Esophagus muscularis mucosa (tissue), 4 donors: ENCODE measurements at regions not wholly inside any gene's neighbourhood (a gene's known extent, or its start where the extent isn't known, plus 50 kb on each side); places are given as distances from the start of the nearest gene placed in this dataset.
A peak's percentile ranks its signal among the peaks of the same experiment; 100 is the strongest.

ENCODE experiments used
- DNase-seq: peaks from one replicate; pipeline ENCODE4 v3.0.0-alpha.2; 2017; ENCODE audit errors: extremely low spot score
- H3K27ac ChIP-seq, 4 donors: fragments of 200-600 bp; sonication (generic); replicated peaks in 1 of 4; 1 replicate in 3 of 4; 2 replicates in 1 of 4; pipeline ENCODE4 v1.5.1; 2016 to 2019; ENCODE audit warnings: mild to moderate bottlenecking in 1 of 4
- H3K27me3 ChIP-seq, 4 donors: fragments of 200-600 bp; sonication (generic); one replicate each; pipeline versions ENCODE4 v1.5.1 to v1.6.0; 2016 to 2019
- H3K36me3 ChIP-seq, 4 donors: fragments of 200-600 bp; sonication (generic); one replicate each; pipeline ENCODE4 v1.5.1; 2016 to 2019
- H3K4me1 ChIP-seq, 4 donors: fragments of 200-600 bp; sonication (generic); one replicate each; pipeline ENCODE4 v1.5.1; 2016 to 2019
- H3K4me3 ChIP-seq, 4 donors: fragments of 200-600 bp; sonication (generic); 1 replicate in 2 of 4; 2 replicates in 2 of 4; pipeline ENCODE4 v1.5.1; 2016 to 2019; ENCODE audit warnings: mild to moderate bottlenecking in 4 of 4, moderate library complexity in 1 of 4
- H3K9me3 ChIP-seq, 4 donors: fragments of 200-600 bp; sonication (generic); 1 replicate in 3 of 4; 2 replicates in 1 of 4; pipeline ENCODE4 v1.5.1; 2016 to 2019
- EP300 ChIP-seq: sonication (generic); formaldehyde crosslinking; IDR thresholded peaks from one replicate; pipeline ENCODE4 v1.6.1; 2017; ENCODE audit warnings: antibody characterized with exemption
- POLR2A ChIP-seq: fragments of 450-650 bp; IDR thresholded peaks from one replicate; pipeline ENCODE4 v1.6.1; 2017; ENCODE audit warnings: antibody characterized with exemption, moderate library complexity, mild to moderate bottlenecking, low read depth
- POLR2AphosphoS5 ChIP-seq, 2 donors: sonication (generic); formaldehyde crosslinking; IDR thresholded peaks; one replicate each; pipeline ENCODE4 v1.6.1; 2017; ENCODE audit warnings: antibody characterized with exemption in 2 of 2
- WGBS: methylation state at CpG from one replicate; pipeline ENCODE4 v1.1.5; 2018; 5-methylcytosine and 5-hydroxymethylcytosine counted together
- intact Hi-C: fragments of 100-400 bp; cut with DNase I; formaldehyde crosslinking; loops from one replicate; pipeline ENCODE4 v1.15.1; 2023
- TF ChIP-seq, protein P1 (sequence below), 3 experiments: fragments of 200-600 bp in 2 of 3; fragments of 450-650 bp in 1 of 3; sonication (generic) in 2 of 3; IDR thresholded peaks; one replicate each; pipeline ENCODE4 v1.5.1; 2017 to 2019; ENCODE audit warnings: antibody characterized with exemption in 3 of 3, mild to moderate bottlenecking in 2 of 3, moderate library complexity in 1 of 3

DNA sequence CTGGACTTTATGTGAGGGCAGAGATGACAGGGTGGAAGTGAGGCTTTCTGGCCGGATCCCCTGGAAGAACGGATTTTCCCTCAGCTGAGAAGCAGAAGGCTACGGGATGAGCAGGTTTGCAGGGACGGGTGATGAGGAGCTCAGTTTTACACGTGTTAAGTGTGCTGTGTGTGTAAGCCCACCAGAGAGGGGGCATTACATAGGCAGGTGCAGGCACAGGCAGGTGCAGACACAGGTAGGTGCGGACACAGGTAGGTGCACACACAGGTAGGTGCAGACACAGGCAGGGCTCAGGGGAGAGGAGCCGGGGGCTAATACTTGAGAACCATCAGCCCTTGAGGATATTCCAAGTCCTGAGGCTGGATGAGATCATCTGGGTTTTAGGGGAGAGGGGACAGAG, 107.7 kb downstream of the COPS8 start:
- no peak overlapping the region for H3K27ac ChIP-seq
- peak; percentile 90 for DNase-seq
- no peaks in the 10 kb centered on the region for H3K36me3 ChIP-seq
- WGBS = 96% methylated on average over 7 of the region's 7 CpGs
- H3K4me1 ChIP-seq = peaks cover 10 to 44% (median 31%) of the 10 kb centered on the region in 4 donors
- no peaks in the 10 kb centered on the region for H3K9me3 ChIP-seq
- H3K27me3 ChIP-seq = no peaks in the 10 kb centered on the region
- TF ChIP-seq EP300 = no peak
- TF ChIP-seq, protein P1, sequence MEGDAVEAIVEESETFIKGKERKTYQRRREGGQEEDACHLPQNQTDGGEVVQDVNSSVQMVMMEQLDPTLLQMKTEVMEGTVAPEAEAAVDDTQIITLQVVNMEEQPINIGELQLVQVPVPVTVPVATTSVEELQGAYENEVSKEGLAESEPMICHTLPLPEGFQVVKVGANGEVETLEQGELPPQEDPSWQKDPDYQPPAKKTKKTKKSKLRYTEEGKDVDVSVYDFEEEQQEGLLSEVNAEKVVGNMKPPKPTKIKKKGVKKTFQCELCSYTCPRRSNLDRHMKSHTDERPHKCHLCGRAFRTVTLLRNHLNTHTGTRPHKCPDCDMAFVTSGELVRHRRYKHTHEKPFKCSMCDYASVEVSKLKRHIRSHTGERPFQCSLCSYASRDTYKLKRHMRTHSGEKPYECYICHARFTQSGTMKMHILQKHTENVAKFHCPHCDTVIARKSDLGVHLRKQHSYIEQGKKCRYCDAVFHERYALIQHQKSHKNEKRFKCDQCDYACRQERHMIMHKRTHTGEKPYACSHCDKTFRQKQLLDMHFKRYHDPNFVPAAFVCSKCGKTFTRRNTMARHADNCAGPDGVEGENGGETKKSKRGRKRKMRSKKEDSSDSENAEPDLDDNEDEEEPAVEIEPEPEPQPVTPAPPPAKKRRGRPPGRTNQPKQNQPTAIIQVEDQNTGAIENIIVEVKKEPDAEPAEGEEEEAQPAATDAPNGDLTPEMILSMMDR (IDR thresholded peaks at IDR 0.05) = no peak
- no peak for TF ChIP-seq POLR2A
- no peak for TF ChIP-seq POLR2AphosphoS5 (IDR thresholded peaks at IDR 0.05)
- no peak overlapping the region for H3K4me3 ChIP-seq
- intact Hi-C loops = no loop called here

DNA sequence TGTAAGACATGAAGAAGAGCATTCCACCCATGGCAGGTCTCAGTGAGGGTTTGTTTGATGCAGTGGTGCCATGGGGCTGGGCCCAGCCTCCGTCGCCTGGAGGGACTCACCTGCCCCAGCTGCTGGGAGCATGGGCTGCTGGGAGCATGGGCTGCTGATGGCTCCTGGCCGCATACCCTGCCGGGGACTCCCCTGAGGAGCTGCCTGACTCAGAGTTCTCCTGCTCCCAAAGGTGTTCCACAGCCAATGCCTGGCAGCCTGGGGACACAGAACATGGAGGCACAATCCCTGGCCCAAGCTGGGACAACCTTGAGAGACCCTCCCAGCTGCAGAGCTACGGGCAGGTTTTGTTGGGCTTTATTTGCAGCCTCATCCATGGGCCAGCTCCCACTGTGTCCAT, 108.4 kb downstream of the COPS8 start:
- no peak overlapping the region for H3K4me3 ChIP-seq
- H3K4me1 ChIP-seq = peaks cover 16 to 50% (median 37%) of the 10 kb centered on the region in 4 donors
- H3K9me3 ChIP-seq = no peaks in the 10 kb centered on the region
- no peaks in the 10 kb centered on the region for H3K36me3 ChIP-seq
- TF ChIP-seq POLR2A (no peak), POLR2AphosphoS5 (IDR thresholded peaks at IDR 0.05) (no peak), EP300 (no peak)
- TF ChIP-seq, protein P1 (IDR thresholded peaks at IDR 0.05) = no peak
- H3K27me3 ChIP-seq = no peaks in the 10 kb centered on the region
- intact Hi-C loops = no loop called here
- 80% methylated on average over 1 of the region's 5 CpGs for WGBS
- H3K27ac ChIP-seq = no peak overlapping the region
- DNase-seq = peak; percentile 74

DNA sequence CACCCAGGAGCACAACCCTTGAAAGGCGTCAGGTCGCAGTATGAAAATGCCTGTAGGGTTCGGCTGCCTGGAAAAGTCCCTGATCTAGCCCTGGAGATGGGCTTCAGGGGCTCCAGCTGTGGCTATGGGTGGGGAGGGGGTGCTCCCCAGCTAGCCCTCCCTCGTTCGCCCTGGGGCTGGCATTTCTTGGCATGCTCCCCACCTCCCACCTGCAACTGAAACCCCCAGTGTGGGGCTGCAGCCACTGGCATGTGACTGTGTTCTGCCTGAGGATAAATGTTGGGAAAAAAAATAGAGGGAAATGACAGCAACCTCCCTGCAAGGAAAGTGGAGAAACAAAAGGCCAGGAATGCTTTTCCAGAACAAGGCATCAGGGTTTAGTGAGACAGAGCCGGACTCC, 109.2 kb downstream of the COPS8 start:
- Histone ChIP-seq H3K36me3 (no peaks in the 10 kb centered on the region), H3K4me3 (no peak overlapping the region), H3K9me3 (no peaks in the 10 kb centered on the region), H3K27ac (no peak overlapping the region), H3K4me1 (peaks cover 16 to 59% (median 44%) of the 10 kb centered on the region in 4 donors), H3K27me3 (no peaks in the 10 kb centered on the region)
- intact Hi-C loops = no loop called here
- 88% methylated on average over 6 of the region's 6 CpGs for WGBS
- peak; percentile 87 for DNase-seq
- TF ChIP-seq, protein P1 (IDR thresholded peaks at IDR 0.05) = no peak
- no peak for TF ChIP-seq EP300
- TF ChIP-seq POLR2AphosphoS5 (IDR thresholded peaks at IDR 0.05) = no peak
- no peak for TF ChIP-seq POLR2A

DNA sequence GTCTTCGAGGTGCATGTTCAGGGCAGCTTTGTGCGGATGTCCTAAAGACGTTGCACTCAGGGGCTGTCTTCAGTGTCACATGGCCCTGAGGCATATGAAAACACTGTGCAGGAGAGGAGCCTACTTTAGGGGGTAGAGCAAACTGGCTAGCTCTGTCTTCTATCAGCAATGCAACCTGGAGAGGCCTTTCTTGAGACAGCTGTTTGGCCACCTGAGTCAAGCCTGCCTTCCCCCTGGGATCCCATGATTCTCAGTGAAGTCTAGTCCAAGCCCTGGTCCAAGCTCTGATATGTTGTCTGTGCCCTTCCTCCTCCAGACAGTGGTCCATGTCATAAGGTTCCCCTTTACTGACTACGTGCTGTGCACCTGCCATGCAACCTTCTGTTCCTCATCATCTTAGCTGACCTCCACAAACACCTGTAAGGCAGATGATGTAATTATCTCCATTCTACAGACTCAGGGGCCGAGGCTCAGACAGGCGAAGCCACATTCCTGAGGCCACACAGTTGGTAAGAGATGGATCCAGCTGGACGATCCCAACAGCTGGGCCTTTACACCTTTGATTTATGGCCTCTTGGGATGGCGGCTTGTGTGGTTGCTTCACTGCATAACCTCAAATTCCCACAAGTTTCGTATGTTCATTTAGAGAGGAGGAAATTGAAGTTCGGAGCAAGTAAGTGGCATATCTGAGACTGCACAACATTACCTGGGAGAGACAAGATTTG, 109.9 kb downstream of the COPS8 start:
- intact Hi-C loops = no loop called here
- Histone ChIP-seq H3K36me3 (no peaks in the 10 kb centered on the region), H3K27me3 (no peaks in the 10 kb centered on the region), H3K4me1 (peaks cover 16 to 59% (median 45%) of the 10 kb centered on the region in 4 donors), H3K27ac (peak overlapping the region in 2 of 4 donors; percentile 56 to 62), H3K9me3 (no peaks in the 10 kb centered on the region), H3K4me3 (no peak overlapping the region)
- 90% methylated on average over 10 of the region's 10 CpGs for WGBS
- DNase-seq = peak; percentile 86
- no peak for TF ChIP-seq EP300
- no peak for TF ChIP-seq POLR2A
- TF ChIP-seq POLR2AphosphoS5 (IDR thresholded peaks at IDR 0.05) = no peak
- TF ChIP-seq, protein P1 (IDR thresholded peaks at IDR 0.05) = no peak

DNA sequence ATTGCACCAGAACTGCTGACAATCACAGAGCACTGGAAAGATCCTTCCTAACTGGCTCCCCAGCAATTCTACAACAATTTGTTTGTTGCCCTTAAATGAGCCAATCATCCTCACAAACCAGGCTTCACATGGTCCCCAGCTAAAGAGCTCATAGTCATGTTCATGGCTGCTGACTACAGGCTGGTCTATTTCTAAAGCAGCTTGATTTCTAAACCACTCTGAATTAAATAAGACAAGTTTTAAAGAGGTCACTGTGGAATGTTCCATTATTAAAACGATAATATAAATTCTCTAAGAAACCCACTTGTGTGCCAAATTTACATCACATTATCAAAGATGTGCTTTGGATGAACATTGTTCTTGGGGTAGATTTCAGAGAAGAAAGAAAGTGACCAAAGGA, 110.7 kb downstream of the COPS8 start:
- H3K36me3 ChIP-seq = no peaks in the 10 kb centered on the region
- no peak for DNase-seq
- 25% methylated on average over 1 of the region's 1 CpG for WGBS
- no peaks in the 10 kb centered on the region for H3K27me3 ChIP-seq
- TF ChIP-seq, protein P1 (IDR thresholded peaks at IDR 0.05) = no peak
- no peak for TF ChIP-seq POLR2AphosphoS5 (IDR thresholded peaks at IDR 0.05)
- TF ChIP-seq POLR2A = no peak
- no peak for TF ChIP-seq EP300
- H3K9me3 ChIP-seq = no peaks in the 10 kb centered on the region
- intact Hi-C loops = no loop called here
- H3K27ac ChIP-seq = peak overlapping the region; percentile 32 to 62 (median 44)
- H3K4me3 ChIP-seq = no peak overlapping the region
- H3K4me1 ChIP-seq = peaks cover 16 to 58% (median 45%) of the 10 kb centered on the region in 4 donors
